A549 (cell line): ENCODE measurements at regions not wholly inside any gene's neighbourhood (a gene's known extent, or its start where the extent isn't known, plus 50 kb on each side); places are given as distances from the start of the nearest gene placed in this dataset.
A peak's percentile ranks its signal among the peaks of the same experiment; 100 is the strongest.

Experiments used
- ATAC-seq, 2 experiments: fragments of 200-7000 bp in 1 of 2; fragments of >200 bp in 1 of 2; cut with Nextera tagmentation in 1 of 2; cut with Tn5 transposase in 1 of 2; 3 replicates each; pipeline versions ENCODE4 v1.8.0 to v1.9.1; 2018 to 2020; ENCODE audit warnings: mild to moderate bottlenecking in 1 of 2, moderate library complexity in 1 of 2
- CTCF ChIA-PET: fragments of 300-600 bp; sonication (Branson Sonifier 250); formaldehyde crosslinking; extraction: SDS; loops from one replicate; lab custom pipeline; 2021; ENCODE audit warnings: antibody characterized with exemption, inconsistent platforms; lab: Yijun Ruan, JAX
- POLR2A ChIA-PET: fragments of 350-600 bp; formaldehyde crosslinking; extraction: SDS; loops from one replicate; lab custom pipeline; 2021; ENCODE audit warnings: antibody characterized with exemption, inconsistent platforms; lab: Yijun Ruan, JAX
- DNase-seq, 2 experiments: peaks; one replicate each; pipeline versions ENCODE4 v3.0.0 to v3.0.0-alpha.2; 2011 to 2016; ENCODE audit warnings: low read depth in 1 of 2, low spot score in 1 of 2
- FAIRE-seq: peaks from 2 replicates; lab custom pipeline; 2011; peaks lifted over from hg19 to GRCh38; lab: Jason Lieb, UNC
- H3K27ac ChIP-seq, 2 experiments: fragments of >200 bp; sonication (Bioruptor Twin); formaldehyde crosslinking; 3 replicates each; pipeline ENCODE4 v1.5.1; 2016 to 2017
- H3K4me1 ChIP-seq: fragments of >200 bp; sonication (Bioruptor Twin); formaldehyde crosslinking; 3 replicates; pipeline ENCODE4 v1.6.1; 2016
- H3K4me2 ChIP-seq: fragments of >200 bp; sonication (Bioruptor Twin); formaldehyde crosslinking; 3 replicates; pipeline ENCODE4 v1.6.1; 2016
- H3K4me3 ChIP-seq: fragments of >200 bp; sonication (Bioruptor Twin); formaldehyde crosslinking; 3 replicates; pipeline ENCODE4 v1.5.1; 2016
- H3K9me3 ChIP-seq: fragments of >200 bp; sonication (Bioruptor Twin); formaldehyde crosslinking; 3 replicates; pipeline ENCODE4 v1.6.1; 2016
- BHLHE40 ChIP-seq: IDR thresholded peaks from 2 replicates; pipeline ENCODE4 v1.6.1; 2012; ENCODE audit warnings: low read depth, low read length, inconsistent platforms
- CBX2 ChIP-seq: fragments of 200-600 bp; sonication (generic); IDR thresholded peaks from 2 replicates; pipeline ENCODE4 v1.6.1; 2016; ENCODE audit warnings: low read depth, mild to moderate bottlenecking, borderline replicate concordance
- CBX8 ChIP-seq: fragments of 200-600 bp; sonication (generic); IDR thresholded peaks from 2 replicates; pipeline ENCODE4 v1.6.1; 2016
- CHD4 ChIP-seq: fragments of 200-600 bp; sonication (generic); IDR thresholded peaks from 2 replicates; pipeline ENCODE4 v1.6.1; 2016; ENCODE audit warnings: antibody characterized with exemption, mild to moderate bottlenecking, borderline replicate concordance
- EHF ChIP-seq: fragments of 250-450 bp; sonication (Bioruptor Pico); IDR thresholded peaks from 2 replicates; pipeline ENCODE4 v1.5.0; 2020; ENCODE audit warnings: mild to moderate bottlenecking
- EHMT2 ChIP-seq: fragments of 200-600 bp; sonication (generic); IDR thresholded peaks from 2 replicates; pipeline ENCODE4 v1.6.1; 2016; ENCODE audit warnings: antibody characterized with exemption, low read depth, mild to moderate bottlenecking, moderate library complexity
- FOSB ChIP-seq: fragments of 250-450 bp; sonication (Bioruptor Pico); IDR thresholded peaks from 2 replicates; pipeline ENCODE4 v1.5.0; 2020; ENCODE audit warnings: mild to moderate bottlenecking, moderate library complexity
- FOSL2 ChIP-seq, 2 experiments: fragments of 450-650 bp in 1 of 2; fragments of >200 bp in 1 of 2; sonication (Bioruptor Twin) in 1 of 2; formaldehyde crosslinking; IDR thresholded peaks; 2 replicates each; pipeline versions ENCODE4 v1.5.0 to v1.6.1; 2016 to 2020; ENCODE audit warnings: mild to moderate bottlenecking in 1 of 2, moderate library complexity in 1 of 2
- FOXS1 ChIP-seq: fragments of 250-450 bp; sonication (Bioruptor Pico); IDR thresholded peaks from 2 replicates; pipeline ENCODE4 v1.5.0; 2020; ENCODE audit warnings: mild to moderate bottlenecking, moderate library complexity
- HOXB5 ChIP-seq: fragments of 250-450 bp; sonication (Bioruptor Pico); IDR thresholded peaks from 2 replicates; pipeline ENCODE4 v1.5.0; 2020; ENCODE audit warnings: mild to moderate bottlenecking, moderate library complexity
- KDM5A ChIP-seq: fragments of 200-600 bp; sonication (generic); IDR thresholded peaks from 2 replicates; pipeline ENCODE4 v1.6.1; 2016; ENCODE audit warnings: antibody characterized with exemption, mild to moderate bottlenecking
- NPAS2 ChIP-seq: fragments of 250-450 bp; sonication (Bioruptor Pico); IDR thresholded peaks from 2 replicates; pipeline ENCODE4 v1.8.0; 2022; ENCODE audit warnings: mild to moderate bottlenecking, moderate library complexity, borderline replicate concordance
- PHF8 ChIP-seq: fragments of 200-600 bp; sonication (generic); IDR thresholded peaks from 2 replicates; pipeline ENCODE4 v1.6.1; 2016; ENCODE audit warnings: low read depth, mild to moderate bottlenecking, antibody characterized with exemption, moderate library complexity, borderline replicate concordance
- RAD21 ChIP-seq, 2 experiments: fragments of >200 bp in 1 of 2; sonication (Bioruptor Twin) in 1 of 2; formaldehyde crosslinking in 1 of 2; IDR thresholded peaks in 1 of 2; conservative IDR thresholded peaks in 1 of 2; 2 replicates in 1 of 2; 3 replicates in 1 of 2; pipeline ENCODE4 v1.6.1; 2012 to 2018; ENCODE audit warnings: inconsistent platforms in 1 of 2
- RNF2 ChIP-seq: fragments of 200-600 bp; sonication (generic); IDR thresholded peaks from 2 replicates; pipeline ENCODE4 v1.6.1; 2016; ENCODE audit warnings: low read depth, mild to moderate bottlenecking, antibody characterized with exemption, moderate library complexity, borderline replicate concordance
- SMC3 ChIP-seq: fragments of >200 bp; sonication (Bioruptor Twin); formaldehyde crosslinking; IDR thresholded peaks from 3 replicates; pipeline ENCODE4 v1.6.1; 2018; ENCODE audit warnings: inconsistent platforms
- ZFP36 ChIP-seq: fragments of 450-650 bp; IDR thresholded peaks from 2 replicates; pipeline ENCODE4 v1.6.1; 2014; ENCODE audit warnings: borderline replicate concordance; ENCODE audit not compliant: partially characterized antibody
- WGBS: methylation state at CpG from one replicate; pipeline ENCODE4 v1.1.6; 2017; ENCODE audit errors: missing lambda C conversion rate; 5-methylcytosine and 5-hydroxymethylcytosine counted together
- TF ChIP-seq, protein P1 (sequence below): fragments of 450-650 bp; IDR thresholded peaks from 2 replicates; pipeline ENCODE4 v1.6.1; 2014; ENCODE audit warnings: antibody characterized with exemption
- TF ChIP-seq, protein P2 (sequence below): fragments of >200 bp; sonication (Bioruptor Twin); formaldehyde crosslinking; IDR thresholded peaks from 3 replicates; pipeline ENCODE4 v1.5.1; 2016
- TF ChIP-seq, protein P3 (sequence below): fragments of >200 bp; sonication (Bioruptor Twin); formaldehyde crosslinking; IDR thresholded peaks from 3 replicates; pipeline ENCODE4 v1.6.1; 2016
- TF ChIP-seq, protein P4 (sequence below): IDR thresholded peaks from 2 replicates; pipeline ENCODE4 v1.6.1; 2012; ENCODE audit warnings: low read depth, borderline replicate concordance
- TF ChIP-seq, protein P5 (sequence below): fragments of >200 bp; sonication (Bioruptor Twin); formaldehyde crosslinking; IDR thresholded peaks from 2 replicates; pipeline ENCODE4 v1.6.1; 2016
- TF ChIP-seq, protein P6 (sequence below): IDR thresholded peaks from 2 replicates; pipeline ENCODE4 v1.6.1; 2012

DNA sequence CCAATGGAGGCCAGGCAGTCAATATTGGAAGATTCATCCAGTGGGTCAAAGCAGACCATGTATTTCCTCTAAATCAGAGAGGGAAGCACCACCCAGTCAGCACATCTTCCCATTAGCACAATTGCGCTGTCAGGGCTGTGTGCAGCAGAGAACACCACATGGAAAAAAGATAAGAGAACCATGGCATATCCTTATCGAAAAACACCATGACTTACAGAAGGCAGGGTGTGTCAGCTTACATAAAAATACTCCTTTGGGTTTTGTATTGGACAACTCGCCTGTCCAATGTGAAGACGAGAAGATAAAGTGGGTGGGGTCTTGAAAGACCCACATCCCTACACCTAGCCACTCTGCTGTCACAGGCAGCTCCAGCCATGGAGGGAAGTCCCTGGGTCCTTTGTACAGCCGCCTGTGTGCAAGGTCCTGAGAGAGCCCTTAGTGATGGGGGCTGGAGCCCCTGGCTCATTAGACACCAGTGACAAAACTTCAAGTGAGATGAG, 71.9 kb upstream of the SPATA31E1 start:
- Histone ChIP-seq H3K4me3 (no peak overlapping the region), H3K4me1 (0 out of 3 replicates have a peak, but pooled peaks cover 4% of the 10 kb centered on the region), H3K4me2 (no peak overlapping the region), H3K9me3 (no peaks in the 10 kb centered on the region), H3K27ac (peak overlapping the region in 1 of 2 experiments; percentile 44; a peak in 3 of 6 replicates)
- no peak for FAIRE-seq
- ATAC-seq = no peak
- ChIA-PET CTCF (interaction anchor here (1.5 to 23.9 kb wide), 5 partner anchors 13 to 473 kb away, joined by 3 to 473 read pairs (median 57); partner anchors contain the start of gene CTSL), POLR2A (no interaction called here)
- TF ChIP-seq, protein P1, sequence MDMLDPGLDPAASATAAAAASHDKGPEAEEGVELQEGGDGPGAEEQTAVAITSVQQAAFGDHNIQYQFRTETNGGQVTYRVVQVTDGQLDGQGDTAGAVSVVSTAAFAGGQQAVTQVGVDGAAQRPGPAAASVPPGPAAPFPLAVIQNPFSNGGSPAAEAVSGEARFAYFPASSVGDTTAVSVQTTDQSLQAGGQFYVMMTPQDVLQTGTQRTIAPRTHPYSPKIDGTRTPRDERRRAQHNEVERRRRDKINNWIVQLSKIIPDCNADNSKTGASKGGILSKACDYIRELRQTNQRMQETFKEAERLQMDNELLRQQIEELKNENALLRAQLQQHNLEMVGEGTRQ = no peak
- TF ChIP-seq FOSL2 (IDR thresholded peaks at IDR 0.05) = no peak
- TF ChIP-seq FOSL2 (CRISPR knock-in tag; IDR thresholded peaks at IDR 0.05) = no peak
- no peak for TF ChIP-seq CBX8
- TF ChIP-seq NPAS2 (CRISPR knock-in tag) = no peak
- TF ChIP-seq FOSB (CRISPR knock-in tag) = no peak
- TF ChIP-seq EHMT2 = no peak
- no peak for TF ChIP-seq BHLHE40
- no peak for TF ChIP-seq HOXB5 (CRISPR knock-in tag)
- DNase-seq = no peak
- WGBS = 81% methylated on average over 4 of the region's 5 CpGs

GRCh38 chr9:87812375-87813118, 70.1 kb upstream of the SPATA31E1 start:
- Histone ChIP-seq H3K4me3 (no peak overlapping the region), H3K4me2 (no peak overlapping the region), H3K4me1 (0 out of 3 replicates have a peak, but pooled peaks cover 4% of the 10 kb centered on the region), H3K9me3 (no peaks in the 10 kb centered on the region), H3K27ac (peak overlapping the region; percentile 6 to 62; a peak in 4 of 6 replicates)
- WGBS = 49% methylated on average over 13 of the region's 13 CpGs
- ATAC-seq = peak; percentile 81 to 89
- TF ChIP-seq SMC3 (peak; percentile 97), RAD21 (conservative IDR thresholded peaks at IDR 0.05 in 1 of 2, IDR thresholded peaks at IDR 0.05 in 1 of 2) (peak; percentile 97 to 98), EHF (no peak)
- TF ChIP-seq, protein P2, sequence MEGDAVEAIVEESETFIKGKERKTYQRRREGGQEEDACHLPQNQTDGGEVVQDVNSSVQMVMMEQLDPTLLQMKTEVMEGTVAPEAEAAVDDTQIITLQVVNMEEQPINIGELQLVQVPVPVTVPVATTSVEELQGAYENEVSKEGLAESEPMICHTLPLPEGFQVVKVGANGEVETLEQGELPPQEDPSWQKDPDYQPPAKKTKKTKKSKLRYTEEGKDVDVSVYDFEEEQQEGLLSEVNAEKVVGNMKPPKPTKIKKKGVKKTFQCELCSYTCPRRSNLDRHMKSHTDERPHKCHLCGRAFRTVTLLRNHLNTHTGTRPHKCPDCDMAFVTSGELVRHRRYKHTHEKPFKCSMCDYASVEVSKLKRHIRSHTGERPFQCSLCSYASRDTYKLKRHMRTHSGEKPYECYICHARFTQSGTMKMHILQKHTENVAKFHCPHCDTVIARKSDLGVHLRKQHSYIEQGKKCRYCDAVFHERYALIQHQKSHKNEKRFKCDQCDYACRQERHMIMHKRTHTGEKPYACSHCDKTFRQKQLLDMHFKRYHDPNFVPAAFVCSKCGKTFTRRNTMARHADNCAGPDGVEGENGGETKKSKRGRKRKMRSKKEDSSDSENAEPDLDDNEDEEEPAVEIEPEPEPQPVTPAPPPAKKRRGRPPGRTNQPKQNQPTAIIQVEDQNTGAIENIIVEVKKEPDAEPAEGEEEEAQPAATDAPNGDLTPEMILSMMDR = peak; percentile 98
- POLR2A ChIA-PET = interaction anchor here (1.1 kb wide), 1 partner anchor 86 kb away, joined by 4 read pairs; the partner anchor contains the start of gene CTSL
- DNase-seq = peak; percentile 48 to 60
- no peak for FAIRE-seq
- CTCF ChIA-PET = interaction anchor here (0.6 to 23.9 kb wide), 44 partner anchors 9 to 483 kb away, joined by 3 to 473 read pairs (median 4); partner anchors contain the start of genes CDK20, CTSL and DAPK1

DNA sequence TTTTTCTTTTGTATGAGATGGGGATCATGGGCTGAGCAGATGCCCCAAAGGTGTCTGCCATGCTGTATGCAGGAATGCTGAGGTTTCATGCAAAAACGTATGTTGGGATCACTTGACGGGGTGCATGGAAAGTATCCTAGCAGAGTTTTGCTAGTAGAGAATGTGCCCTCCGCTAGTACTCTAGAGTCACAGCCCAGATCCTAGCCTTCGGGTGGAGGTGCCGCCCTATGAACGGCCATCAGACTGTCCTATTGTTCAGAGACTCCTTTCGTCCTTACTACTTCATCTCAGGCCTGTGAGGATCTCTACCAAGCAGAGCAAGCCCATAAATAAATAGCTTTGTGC, 69.6 kb upstream of the SPATA31E1 start:
- peak; percentile 35 to 70; a peak in 4 of 6 replicates for ATAC-seq
- TF ChIP-seq CHD4 = no peak
- no peak for TF ChIP-seq CBX2
- TF ChIP-seq, protein P3, sequence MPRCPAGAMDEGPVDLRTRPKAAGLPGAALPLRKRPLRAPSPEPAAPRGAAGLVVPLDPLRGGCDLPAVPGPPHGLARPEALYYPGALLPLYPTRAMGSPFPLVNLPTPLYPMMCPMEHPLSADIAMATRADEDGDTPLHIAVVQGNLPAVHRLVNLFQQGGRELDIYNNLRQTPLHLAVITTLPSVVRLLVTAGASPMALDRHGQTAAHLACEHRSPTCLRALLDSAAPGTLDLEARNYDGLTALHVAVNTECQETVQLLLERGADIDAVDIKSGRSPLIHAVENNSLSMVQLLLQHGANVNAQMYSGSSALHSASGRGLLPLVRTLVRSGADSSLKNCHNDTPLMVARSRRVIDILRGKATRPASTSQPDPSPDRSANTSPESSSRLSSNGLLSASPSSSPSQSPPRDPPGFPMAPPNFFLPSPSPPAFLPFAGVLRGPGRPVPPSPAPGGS = no peak
- no peak for TF ChIP-seq ZFP36
- TF ChIP-seq, protein P4, sequence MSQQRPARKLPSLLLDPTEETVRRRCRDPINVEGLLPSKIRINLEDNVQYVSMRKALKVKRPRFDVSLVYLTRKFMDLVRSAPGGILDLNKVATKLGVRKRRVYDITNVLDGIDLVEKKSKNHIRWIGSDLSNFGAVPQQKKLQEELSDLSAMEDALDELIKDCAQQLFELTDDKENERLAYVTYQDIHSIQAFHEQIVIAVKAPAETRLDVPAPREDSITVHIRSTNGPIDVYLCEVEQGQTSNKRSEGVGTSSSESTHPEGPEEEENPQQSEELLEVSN = no peak
- TF ChIP-seq, protein P5, sequence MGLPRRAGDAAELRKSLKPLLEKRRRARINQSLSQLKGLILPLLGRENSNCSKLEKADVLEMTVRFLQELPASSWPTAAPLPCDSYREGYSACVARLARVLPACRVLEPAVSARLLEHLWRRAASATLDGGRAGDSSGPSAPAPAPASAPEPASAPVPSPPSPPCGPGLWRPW = no peak
- TF ChIP-seq FOXS1 (CRISPR knock-in tag) = no peak
- TF ChIP-seq, protein P6, sequence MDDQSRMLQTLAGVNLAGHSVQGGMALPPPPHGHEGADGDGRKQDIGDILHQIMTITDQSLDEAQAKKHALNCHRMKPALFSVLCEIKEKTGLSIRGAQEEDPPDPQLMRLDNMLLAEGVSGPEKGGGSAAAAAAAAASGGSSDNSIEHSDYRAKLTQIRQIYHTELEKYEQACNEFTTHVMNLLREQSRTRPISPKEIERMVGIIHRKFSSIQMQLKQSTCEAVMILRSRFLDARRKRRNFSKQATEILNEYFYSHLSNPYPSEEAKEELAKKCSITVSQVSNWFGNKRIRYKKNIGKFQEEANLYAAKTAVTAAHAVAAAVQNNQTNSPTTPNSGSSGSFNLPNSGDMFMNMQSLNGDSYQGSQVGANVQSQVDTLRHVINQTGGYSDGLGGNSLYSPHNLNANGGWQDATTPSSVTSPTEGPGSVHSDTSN = no peak
- no peak for TF ChIP-seq KDM5A
- TF ChIP-seq RNF2 = no peak
- no peak for TF ChIP-seq PHF8
- TF ChIP-seq SMC3 = no peak

More for the DNA sequence above, 69.6 kb upstream of the SPATA31E1 start:
- H3K9me3 ChIP-seq = no peaks in the 10 kb centered on the region
- no peak overlapping the region for H3K4me3 ChIP-seq
- peak overlapping the region in 1 of 2 experiments; percentile 38; a peak in 2 of 6 replicates for H3K27ac ChIP-seq
- H3K4me2 ChIP-seq = no peak overlapping the region
- CTCF ChIA-PET = interaction anchor here (0.6 to 23.9 kb wide), 35 partner anchors 9 to 691 kb away, joined by 3 to 473 read pairs (median 5); partner anchors contain the start of genes CDK20, CTSL and DAPK1
- POLR2A ChIA-PET = interaction anchor here (1.1 kb wide), 1 partner anchor 87 kb away, joined by 4 read pairs; the partner anchor contains the start of gene CTSL
- WGBS = 35% methylated on average over 7 of the region's 7 CpGs
- FAIRE-seq (no peak), DNase-seq (no peak)
- 0 out of 3 replicates have a peak, but pooled peaks cover 4% of the 10 kb centered on the region for H3K4me1 ChIP-seq
